Stomach (tissue), 4 donors: ENCODE measurements at regions not wholly inside any gene's neighbourhood (a gene's known extent, or its start where the extent isn't known, plus 50 kb on each side); places are given as distances from the start of the nearest gene placed in this dataset.

Experiments
- EP300 ChIP-seq: sonication (generic); formaldehyde crosslinking; IDR thresholded peaks from one replicate; pipeline ENCODE4 v1.6.1; 2017; ENCODE audit warnings: antibody characterized with exemption
- POLR2AphosphoS5 ChIP-seq, 3 donors: sonication (generic); formaldehyde crosslinking; IDR thresholded peaks; one replicate each; pipeline ENCODE4 v1.6.1; 2016; ENCODE audit warnings: antibody characterized with exemption in 3 of 3
- TF ChIP-seq, protein P1 (sequence below), 7 experiments: fragments of 450-650 bp in 4 of 7; fragments of 200-600 bp in 3 of 7; sonication (generic) in 3 of 7; IDR thresholded peaks; one replicate each; pipeline ENCODE4 v1.5.1; 2016 to 2019; ENCODE audit warnings: antibody characterized with exemption in 7 of 7, control low read depth in 2 of 7, mild to moderate bottlenecking in 1 of 7

DNA sequence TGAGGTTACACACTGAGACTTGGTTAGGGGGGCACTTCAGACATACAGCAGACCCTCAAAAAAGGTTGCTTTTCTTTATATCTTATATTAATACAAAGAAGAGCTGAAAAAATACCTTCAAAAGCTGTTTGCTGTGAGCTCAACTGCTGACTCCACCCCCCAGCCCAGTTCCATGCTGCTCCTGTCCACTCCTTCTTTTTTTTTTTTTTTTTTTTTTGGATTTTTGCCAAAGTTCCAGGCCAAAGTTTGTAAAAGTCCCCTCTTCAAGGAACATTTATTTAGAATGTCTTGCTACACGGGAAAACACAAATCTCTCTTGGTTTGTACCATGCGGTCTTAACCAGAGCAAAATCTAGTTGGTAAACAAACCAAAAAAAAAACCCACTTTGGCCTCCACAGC lies 85.3 kb upstream of the AKAP12 start:
- TF ChIP-seq, protein P1, sequence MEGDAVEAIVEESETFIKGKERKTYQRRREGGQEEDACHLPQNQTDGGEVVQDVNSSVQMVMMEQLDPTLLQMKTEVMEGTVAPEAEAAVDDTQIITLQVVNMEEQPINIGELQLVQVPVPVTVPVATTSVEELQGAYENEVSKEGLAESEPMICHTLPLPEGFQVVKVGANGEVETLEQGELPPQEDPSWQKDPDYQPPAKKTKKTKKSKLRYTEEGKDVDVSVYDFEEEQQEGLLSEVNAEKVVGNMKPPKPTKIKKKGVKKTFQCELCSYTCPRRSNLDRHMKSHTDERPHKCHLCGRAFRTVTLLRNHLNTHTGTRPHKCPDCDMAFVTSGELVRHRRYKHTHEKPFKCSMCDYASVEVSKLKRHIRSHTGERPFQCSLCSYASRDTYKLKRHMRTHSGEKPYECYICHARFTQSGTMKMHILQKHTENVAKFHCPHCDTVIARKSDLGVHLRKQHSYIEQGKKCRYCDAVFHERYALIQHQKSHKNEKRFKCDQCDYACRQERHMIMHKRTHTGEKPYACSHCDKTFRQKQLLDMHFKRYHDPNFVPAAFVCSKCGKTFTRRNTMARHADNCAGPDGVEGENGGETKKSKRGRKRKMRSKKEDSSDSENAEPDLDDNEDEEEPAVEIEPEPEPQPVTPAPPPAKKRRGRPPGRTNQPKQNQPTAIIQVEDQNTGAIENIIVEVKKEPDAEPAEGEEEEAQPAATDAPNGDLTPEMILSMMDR (IDR thresholded peaks at IDR 0.05): no peak
- TF ChIP-seq POLR2AphosphoS5 (IDR thresholded peaks at IDR 0.05) (no peak), EP300 (no peak)
